Karpas-422 (cell line): ENCODE measurements at regions not wholly inside any gene's neighbourhood (a gene's known extent, or its start where the extent isn't known, plus 50 kb on each side); places are given as distances from the start of the nearest gene placed in this dataset.

Experiments used
- DNase-seq: peaks from one replicate; pipeline ENCODE4 v3.0.0-alpha.2; 2015
- H2AFZ ChIP-seq: fragments of 200-600 bp; sonication (generic); 2 replicates; pipeline ENCODE4 v1.6.1; 2014; ENCODE audit warnings: antibody characterized with exemption, low read length, mixed read lengths
- H3K27ac ChIP-seq: fragments of 200-600 bp; sonication (generic); 2 replicates; pipeline ENCODE4 v1.5.1; 2014; ENCODE audit warnings: mild to moderate bottlenecking, low read length, moderate library complexity
- H3K27me3 ChIP-seq: fragments of 200-600 bp; sonication (generic); 2 replicates; pipeline ENCODE4 v1.6.1; 2014; ENCODE audit warnings: low read length, mixed read lengths
- H3K36me3 ChIP-seq: fragments of 200-600 bp; sonication (generic); 2 replicates; pipeline ENCODE4 v1.6.1; 2014; ENCODE audit warnings: low read length, mixed read lengths; ENCODE audit not compliant: insufficient read depth
- H3K4me1 ChIP-seq: fragments of 200-600 bp; sonication (generic); 2 replicates; pipeline ENCODE4 v1.6.1; 2014; ENCODE audit warnings: mild to moderate bottlenecking, low read length, mixed read lengths
- H3K4me2 ChIP-seq: fragments of 200-600 bp; sonication (generic); 2 replicates; pipeline ENCODE4 v1.6.1; 2014; ENCODE audit warnings: low read length, low read depth, mild to moderate bottlenecking; ENCODE audit not compliant: poor library complexity, severe bottlenecking
- H3K4me3 ChIP-seq: fragments of 200-600 bp; sonication (generic); 2 replicates; pipeline ENCODE4 v1.5.1; 2014; ENCODE audit warnings: mild to moderate bottlenecking, antibody characterized with exemption, low read length, mixed read lengths
- H3K79me2 ChIP-seq: fragments of 200-600 bp; sonication (generic); 2 replicates; pipeline ENCODE4 v1.6.1; 2014; ENCODE audit warnings: mild to moderate bottlenecking, low read length, mixed read lengths
- H3K9ac ChIP-seq: fragments of 200-600 bp; sonication (generic); 2 replicates; pipeline ENCODE4 v1.6.0; 2014; ENCODE audit warnings: low read length
- H3K9me2 ChIP-seq: fragments of 200-600 bp; sonication (generic), shearing (Covaris generic); replicated peaks from 2 replicates; pipeline ENCODE4 v1.6.0; 2014; ENCODE audit warnings: mild to moderate bottlenecking, low read length, moderate library complexity; ENCODE audit not compliant: insufficient read depth
- H3K9me3 ChIP-seq: fragments of 300-700, 200-600 bp; sonication (generic); 2 replicates; pipeline ENCODE4 v1.6.1; 2014; ENCODE audit warnings: low read length, mixed read lengths
- H4K20me1 ChIP-seq: fragments of 200-600 bp; sonication (generic); 2 replicates; pipeline ENCODE4 v1.6.1; 2014; ENCODE audit warnings: mild to moderate bottlenecking, antibody characterized with exemption, low read length, low read depth; ENCODE audit not compliant: insufficient read depth

GRCh38 chr2:59866436-59866835 lies 687.0 kb downstream of the BCL11A start:
- H3K9me3 ChIP-seq = no peaks in the 10 kb centered on the region
- H2AFZ ChIP-seq = no peak overlapping the region
- H3K36me3 ChIP-seq = no peaks in the 10 kb centered on the region
- no peaks in the 10 kb centered on the region for H3K4me1 ChIP-seq
- H3K27me3 ChIP-seq = no peaks in the 10 kb centered on the region
- H3K9ac ChIP-seq = no peak overlapping the region
- H3K79me2 ChIP-seq = no peaks in the 10 kb centered on the region
- H3K4me3 ChIP-seq = no peak overlapping the region
- H3K4me2 ChIP-seq = no peak overlapping the region
- no peak overlapping the region for H3K27ac ChIP-seq
- no peaks in the 10 kb centered on the region for H4K20me1 ChIP-seq
- H3K9me2 ChIP-seq = no peaks in the 10 kb centered on the region
- no peak for DNase-seq

GRCh38 chr2:59858540-59858939 lies 694.9 kb downstream of the BCL11A start:
- Histone ChIP-seq H3K9me3 (no peaks in the 10 kb centered on the region), H3K9me2 (no peaks in the 10 kb centered on the region), H3K27me3 (no peaks in the 10 kb centered on the region), H3K27ac (no peak overlapping the region), H3K4me3 (no peak overlapping the region), H4K20me1 (no peaks in the 10 kb centered on the region), H2AFZ (no peak overlapping the region), H3K36me3 (no peaks in the 10 kb centered on the region), H3K4me1 (no peaks in the 10 kb centered on the region), H3K9ac (no peak overlapping the region), H3K79me2 (no peaks in the 10 kb centered on the region), H3K4me2 (no peak overlapping the region)
- DNase-seq = no peak

DNA sequence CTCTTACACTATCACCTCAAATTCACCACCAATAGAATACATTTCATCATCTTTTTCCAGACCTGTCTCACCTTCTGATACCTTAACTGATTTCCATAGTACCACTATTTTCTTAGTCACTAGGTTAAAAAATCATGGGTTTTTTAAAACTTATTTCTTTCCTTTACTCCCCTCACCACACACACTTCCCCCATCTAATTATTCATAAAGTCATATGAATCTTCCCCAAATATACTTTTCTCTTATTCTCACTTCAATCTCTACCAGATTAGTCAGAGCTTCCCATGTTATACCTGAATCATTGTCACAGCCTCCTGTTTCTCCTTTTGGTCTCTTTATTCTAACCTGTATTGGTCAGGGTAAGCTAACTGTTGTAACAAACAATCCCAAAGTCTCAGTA lies 696.3 kb downstream of the BCL11A start:
- Histone ChIP-seq H3K4me2 (no peak overlapping the region), H3K36me3 (no peaks in the 10 kb centered on the region), H3K9me2 (no peaks in the 10 kb centered on the region)

DNA sequence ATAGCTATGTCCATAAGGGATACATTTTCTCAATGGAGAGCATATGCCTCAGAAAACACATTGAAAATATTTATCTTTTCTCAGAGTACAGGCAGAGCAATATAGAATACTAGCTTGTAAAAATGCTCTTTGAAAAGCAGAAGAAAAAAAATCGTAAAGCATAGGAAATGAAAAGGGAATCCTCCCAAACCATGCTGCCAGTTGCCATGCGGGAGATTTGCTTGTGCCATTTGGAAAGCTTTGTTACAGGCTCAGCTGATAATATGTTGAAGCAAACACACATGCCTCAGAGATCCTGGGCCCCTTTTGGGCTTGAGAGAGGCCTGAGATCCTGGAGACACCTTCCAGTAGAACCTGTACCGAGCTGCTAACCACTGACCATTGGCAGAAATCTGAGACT lies 697.1 kb downstream of the BCL11A start:
- no peaks in the 10 kb centered on the region for H3K9me3 ChIP-seq
- no peak overlapping the region for H3K9ac ChIP-seq
- no peak overlapping the region for H3K4me3 ChIP-seq
- no peaks in the 10 kb centered on the region for H3K4me1 ChIP-seq
- H3K27ac ChIP-seq = no peak overlapping the region
- no peak for DNase-seq
- H3K4me2 ChIP-seq = no peak overlapping the region
- H3K27me3 ChIP-seq = no peaks in the 10 kb centered on the region
- H3K36me3 ChIP-seq = no peaks in the 10 kb centered on the region
- no peaks in the 10 kb centered on the region for H4K20me1 ChIP-seq
- no peak overlapping the region for H2AFZ ChIP-seq
- no peaks in the 10 kb centered on the region for H3K9me2 ChIP-seq
- no peaks in the 10 kb centered on the region for H3K79me2 ChIP-seq

More for the DNA sequence above, 696.3 kb downstream of the BCL11A start:
- no peaks in the 10 kb centered on the region for H3K9me3 ChIP-seq
- no peak overlapping the region for H3K4me3 ChIP-seq
- no peak overlapping the region for H2AFZ ChIP-seq
- no peaks in the 10 kb centered on the region for H3K27me3 ChIP-seq
- DNase-seq = no peak
- H3K4me1 ChIP-seq = no peaks in the 10 kb centered on the region
- no peak overlapping the region for H3K27ac ChIP-seq
- H3K9ac ChIP-seq = no peak overlapping the region
- no peaks in the 10 kb centered on the region for H3K79me2 ChIP-seq
- H4K20me1 ChIP-seq = no peaks in the 10 kb centered on the region

GRCh38 chr2:59853032-59853431 lies 700.4 kb downstream of the BCL11A start:
- H3K27me3 ChIP-seq = no peaks in the 10 kb centered on the region
- H3K36me3 ChIP-seq = no peaks in the 10 kb centered on the region
- H3K9me2 ChIP-seq = no peaks in the 10 kb centered on the region
- H2AFZ ChIP-seq = no peak overlapping the region
- no peaks in the 10 kb centered on the region for H3K9me3 ChIP-seq
- H4K20me1 ChIP-seq = no peaks in the 10 kb centered on the region
- no peaks in the 10 kb centered on the region for H3K79me2 ChIP-seq
- DNase-seq = no peak
- no peak overlapping the region for H3K9ac ChIP-seq
- no peak overlapping the region for H3K27ac ChIP-seq
- H3K4me2 ChIP-seq = no peak overlapping the region
- H3K4me3 ChIP-seq = no peak overlapping the region
- H3K4me1 ChIP-seq = peaks cover 4% of the 10 kb centered on the region; the same call in 1 of the 2 replicates

- H3K36me3 ChIP-seq = no peaks in the 10 kb centered on the region
- no peaks in the 10 kb centered on the region for H4K20me1 ChIP-seq
- H2AFZ ChIP-seq = no peak overlapping the region
- H3K9me2 ChIP-seq = no peaks in the 10 kb centered on the region
- no peaks in the 10 kb centered on the region for H3K27me3 ChIP-seq
- H3K4me3 ChIP-seq = no peak overlapping the region
- no peaks in the 10 kb centered on the region for H3K79me2 ChIP-seq
- H3K4me2 ChIP-seq = no peak overlapping the region
- peaks cover 4% of the 10 kb centered on the region; the same call in 1 of the 2 replicates for H3K4me1 ChIP-seq
- no peaks in the 10 kb centered on the region for H3K9me3 ChIP-seq
- no peak overlapping the region for H3K9ac ChIP-seq
- no peak for DNase-seq
- no peak overlapping the region for H3K27ac ChIP-seq
Measured at GRCh38 chr2:59851836-59852475, 701.5 kb downstream of the BCL11A start.

DNA sequence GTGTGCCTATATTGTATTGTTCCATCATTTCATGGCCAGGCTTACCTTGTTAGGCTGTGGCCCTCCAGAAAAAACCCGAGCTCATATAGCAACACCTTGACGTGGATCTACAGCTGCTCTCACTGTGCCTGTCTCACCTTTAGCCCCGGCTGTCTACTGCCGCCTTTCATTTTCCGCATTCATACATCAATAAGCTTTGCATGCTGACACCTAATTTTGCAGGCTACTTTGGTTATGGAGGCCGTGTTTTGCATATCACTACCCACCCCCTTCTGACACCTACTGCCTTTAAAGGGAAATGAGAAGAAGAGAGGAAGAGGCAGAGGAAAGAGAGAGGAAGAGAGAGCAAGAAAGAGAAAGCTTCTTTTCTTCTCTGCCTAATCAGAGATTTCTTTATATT lies 702.9 kb downstream of the BCL11A start:
- no peaks in the 10 kb centered on the region for H3K79me2 ChIP-seq
- H3K9me2 ChIP-seq = no peaks in the 10 kb centered on the region
- no peak overlapping the region for H3K4me3 ChIP-seq
- H3K36me3 ChIP-seq = no peaks in the 10 kb centered on the region
- H3K27ac ChIP-seq = no peak overlapping the region
- H4K20me1 ChIP-seq = no peaks in the 10 kb centered on the region
- H3K4me1 ChIP-seq = peaks cover 4% of the 10 kb centered on the region; the same call in 1 of the 2 replicates
- no peaks in the 10 kb centered on the region for H3K27me3 ChIP-seq
- H3K9ac ChIP-seq = no peak overlapping the region
- no peak overlapping the region for H3K4me2 ChIP-seq
- DNase-seq = no peak
- no peaks in the 10 kb centered on the region for H3K9me3 ChIP-seq
- H2AFZ ChIP-seq = no peak overlapping the region

DNA sequence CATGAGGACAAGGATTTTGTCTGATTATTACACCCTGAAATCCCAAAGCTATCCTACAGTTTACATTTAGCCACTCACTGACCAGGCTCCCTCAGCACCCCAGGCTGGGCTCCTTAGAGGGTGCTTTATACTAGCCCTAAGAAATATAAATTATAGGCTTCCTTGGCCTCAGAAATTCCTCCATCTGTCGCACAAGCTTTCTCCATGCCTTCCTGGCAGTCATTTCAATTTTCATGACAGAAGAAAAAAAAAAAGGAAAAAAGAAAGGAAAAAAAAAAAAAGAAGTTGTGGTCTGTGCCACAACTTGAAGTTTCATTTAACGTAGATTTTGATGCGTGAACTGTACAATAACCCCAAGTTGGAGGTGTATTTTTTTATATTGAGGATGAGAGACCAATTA lies 719.5 kb downstream of the BCL11A start:
- no peak overlapping the region for H3K9ac ChIP-seq
- H4K20me1 ChIP-seq = no peaks in the 10 kb centered on the region
- no peak for DNase-seq
- H3K4me3 ChIP-seq = no peak overlapping the region
- no peaks in the 10 kb centered on the region for H3K4me1 ChIP-seq
- H2AFZ ChIP-seq = no peak overlapping the region
- no peaks in the 10 kb centered on the region for H3K36me3 ChIP-seq
- H3K27ac ChIP-seq = no peak overlapping the region
- H3K79me2 ChIP-seq = no peaks in the 10 kb centered on the region
- H3K9me2 ChIP-seq = no peaks in the 10 kb centered on the region
- no peaks in the 10 kb centered on the region for H3K9me3 ChIP-seq
- H3K4me2 ChIP-seq = no peak overlapping the region
- H3K27me3 ChIP-seq = 0 out of 2 replicates have a peak, but pooled peaks cover 2% of the 10 kb centered on the region
